VCaP (cell line): ENCODE measurements at regions not wholly inside any gene's neighbourhood (a gene's known extent, or its start where the extent isn't known, plus 50 kb on each side); places are given as distances from the start of the nearest gene placed in this dataset.
A peak's percentile ranks its signal among the peaks of the same experiment; 100 is the strongest.
"Not testable (repeated sequence)": the region's sequence is repeated elsewhere in the genome, so short reads cannot be mapped to it uniquely, and the experiment has no call there.

Experiments
- H3K27ac ChIP-seq: fragments of 450-650 bp; 2 replicates; pipeline ENCODE4 v1.5.1; 2017
- TF ChIP-seq, protein P1 (sequence below): fragments of 450-650 bp; conservative IDR thresholded peaks from 2 replicates; pipeline ENCODE4 v1.5.1; 2017; ENCODE audit warnings: mild to moderate bottlenecking, moderate library complexity

DNA sequence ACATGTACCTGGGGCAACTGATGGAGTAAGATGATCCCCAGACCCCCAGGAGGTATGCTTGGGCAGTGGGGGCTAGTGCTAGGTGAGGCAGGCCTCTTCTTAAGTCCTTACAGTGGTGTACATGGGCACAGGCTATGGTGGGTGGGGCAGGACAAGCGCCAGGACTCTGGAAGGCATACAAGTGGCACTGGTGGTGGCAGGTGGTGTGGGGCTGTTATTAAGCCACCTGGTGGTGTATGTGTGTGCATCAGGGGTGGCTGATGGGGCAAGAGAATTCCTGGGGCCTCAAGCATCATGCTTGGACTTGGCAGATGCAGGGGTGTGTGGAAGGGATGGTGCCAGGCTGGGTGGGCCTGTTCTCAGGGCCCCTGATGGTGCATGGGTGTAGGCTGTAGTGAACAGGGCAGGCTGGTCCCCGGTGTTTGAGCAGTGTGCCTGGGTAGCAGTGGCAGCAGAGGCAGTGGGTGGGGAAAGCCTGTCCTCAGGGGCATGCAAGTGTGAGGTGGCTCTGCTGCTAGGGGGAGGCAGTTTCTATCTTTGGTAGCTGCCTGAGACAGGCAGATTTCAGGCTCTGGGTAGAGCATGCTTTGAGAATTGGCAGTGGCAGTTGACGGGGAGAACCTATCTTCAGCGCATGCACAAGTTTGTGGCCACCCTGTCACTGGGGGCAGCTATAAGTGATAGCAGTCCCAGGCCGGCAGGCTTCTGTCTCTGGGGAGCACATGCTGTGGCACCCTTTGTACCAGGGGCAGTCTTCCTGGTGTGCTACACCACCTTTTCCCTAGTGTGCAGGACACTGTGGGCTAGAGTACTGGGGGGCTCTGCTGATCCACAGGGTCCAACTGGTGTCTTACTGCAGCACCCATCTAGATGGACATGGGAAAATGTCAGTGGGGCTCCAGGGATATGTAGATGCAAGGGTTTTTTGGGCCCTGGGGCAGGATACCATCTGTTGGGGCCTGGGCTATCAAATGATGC, 52.6 kb upstream of the ABCD2 start:
- 0 out of 2 replicates have a peak overlapping the region, but pooled peaks have one; percentile 33 for H3K27ac ChIP-seq
- TF ChIP-seq, protein P1, sequence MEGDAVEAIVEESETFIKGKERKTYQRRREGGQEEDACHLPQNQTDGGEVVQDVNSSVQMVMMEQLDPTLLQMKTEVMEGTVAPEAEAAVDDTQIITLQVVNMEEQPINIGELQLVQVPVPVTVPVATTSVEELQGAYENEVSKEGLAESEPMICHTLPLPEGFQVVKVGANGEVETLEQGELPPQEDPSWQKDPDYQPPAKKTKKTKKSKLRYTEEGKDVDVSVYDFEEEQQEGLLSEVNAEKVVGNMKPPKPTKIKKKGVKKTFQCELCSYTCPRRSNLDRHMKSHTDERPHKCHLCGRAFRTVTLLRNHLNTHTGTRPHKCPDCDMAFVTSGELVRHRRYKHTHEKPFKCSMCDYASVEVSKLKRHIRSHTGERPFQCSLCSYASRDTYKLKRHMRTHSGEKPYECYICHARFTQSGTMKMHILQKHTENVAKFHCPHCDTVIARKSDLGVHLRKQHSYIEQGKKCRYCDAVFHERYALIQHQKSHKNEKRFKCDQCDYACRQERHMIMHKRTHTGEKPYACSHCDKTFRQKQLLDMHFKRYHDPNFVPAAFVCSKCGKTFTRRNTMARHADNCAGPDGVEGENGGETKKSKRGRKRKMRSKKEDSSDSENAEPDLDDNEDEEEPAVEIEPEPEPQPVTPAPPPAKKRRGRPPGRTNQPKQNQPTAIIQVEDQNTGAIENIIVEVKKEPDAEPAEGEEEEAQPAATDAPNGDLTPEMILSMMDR = no peak

DNA sequence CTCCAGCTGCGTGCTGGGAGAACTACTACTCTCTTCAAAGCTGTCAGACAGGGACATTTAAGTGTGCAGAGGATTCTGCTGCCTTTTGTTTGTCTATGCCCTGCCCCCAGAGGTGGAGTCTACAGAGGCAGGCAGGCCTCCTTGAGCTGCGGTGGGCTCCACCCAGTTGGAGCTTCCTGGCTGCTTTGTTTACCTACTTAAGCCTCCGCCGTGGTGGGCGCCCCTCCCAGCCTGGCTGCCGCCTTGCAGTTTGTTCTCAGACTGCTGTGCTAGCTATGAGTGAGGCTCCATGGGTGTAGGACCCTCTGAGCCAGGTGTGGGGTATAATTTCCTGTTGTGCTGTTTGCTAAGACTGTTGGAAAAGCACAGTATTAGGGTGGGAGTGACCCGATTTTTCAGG, 49.9 kb upstream of the ABCD2 start:
- H3K27ac ChIP-seq = not testable (repeated sequence)
